Duodenal mucosa (tissue), 2 donors: ENCODE measurements at regions not wholly inside any gene's neighbourhood (a gene's known extent, or its start where the extent isn't known, plus 50 kb on each side); places are given as distances from the start of the nearest gene placed in this dataset.
"Not testable (repeated sequence)": the region's sequence is repeated elsewhere in the genome, so short reads cannot be mapped to it uniquely, and the experiment has no call there.

Experiments used
- H3K27ac ChIP-seq: one replicate; pipeline ENCODE4 v1.7.0; 2013; ENCODE audit warnings: low read depth, low read length
- H3K27me3 ChIP-seq, 2 donors: one replicate each; pipeline ENCODE4 v1.7.0; 2013; ENCODE audit warnings: low read length in 2 of 2, control low read depth in 1 of 2; ENCODE audit not compliant: insufficient read depth in 2 of 2, control insufficient read depth in 1 of 2
- H3K36me3 ChIP-seq, 2 donors: one replicate each; pipeline ENCODE4 v1.7.0; 2013; ENCODE audit warnings: low read length in 2 of 2, control low read depth in 1 of 2; ENCODE audit not compliant: insufficient read depth in 2 of 2, control insufficient read depth in 1 of 2
- H3K4me1 ChIP-seq, 2 donors: one replicate each; pipeline ENCODE4 v1.7.0; 2013; ENCODE audit warnings: low read length in 2 of 2, control low read depth in 1 of 2; ENCODE audit not compliant: insufficient read depth in 2 of 2, control insufficient read depth in 1 of 2
- H3K4me3 ChIP-seq, 2 donors: one replicate each; pipeline ENCODE4 v1.7.0; 2013; ENCODE audit warnings: low read length in 2 of 2, low read depth in 1 of 2
- H3K9ac ChIP-seq, 2 donors: one replicate each; pipeline ENCODE4 v1.7.0; 2013; ENCODE audit warnings: low read length in 2 of 2, low read depth in 1 of 2
- H3K9me3 ChIP-seq, 2 donors: one replicate each; pipeline ENCODE4 v1.7.0; 2013; ENCODE audit warnings: low read length in 2 of 2, control low read depth in 1 of 2; ENCODE audit not compliant: control insufficient read depth in 1 of 2

- H3K27me3 ChIP-seq, H3K9ac ChIP-seq, H3K4me3 ChIP-seq, H3K36me3 ChIP-seq, H3K9me3 ChIP-seq, H3K27ac ChIP-seq: not testable (repeated sequence)
- H3K4me1 ChIP-seq, result peaks cover 0 to 36% of the 10 kb centered on the region in 2 donors
Measured at GRCh38 chr16:21517263-21517662, 82.1 kb upstream of the METTL9 start.

GRCh38 chr16:21519361-21520133, 79.8 kb upstream of the METTL9 start:
- not testable (repeated sequence) for H3K36me3 ChIP-seq, H3K9me3 ChIP-seq, H3K27me3 ChIP-seq
- Histone ChIP-seq H3K27ac (peak overlapping the region; percentile 20), H3K4me3 (peak overlapping the region; percentile 73 to 85), H3K9ac (peak overlapping the region; percentile 33 to 80), H3K4me1 (peaks cover 0 to 20% of the 10 kb centered on the region in 2 donors)

- not testable (repeated sequence) for H3K9me3 ChIP-seq, H3K36me3 ChIP-seq, H3K27me3 ChIP-seq
- H3K4me1 ChIP-seq, result peaks cover 0 to 20% of the 10 kb centered on the region in 2 donors
- H3K9ac ChIP-seq, result peak overlapping the region in 1 of 2 donors; percentile 80
- peak overlapping the region; percentile 43 to 85 for H3K4me3 ChIP-seq
- peak overlapping the region; percentile 84 for H3K27ac ChIP-seq
Measured at GRCh38 chr16:21520134-21521047, 79.0 kb upstream of the METTL9 start.

GRCh38 chr16:21521048-21521389, 78.4 kb upstream of the METTL9 start:
- not testable (repeated sequence) for H3K9me3 ChIP-seq, H3K27ac ChIP-seq, H3K27me3 ChIP-seq, H3K36me3 ChIP-seq, H3K9ac ChIP-seq, H3K4me3 ChIP-seq
- peaks cover 0 to 17% of the 10 kb centered on the region in 2 donors for H3K4me1 ChIP-seq

GRCh38 chr16:21521390-21522143, 77.8 kb upstream of the METTL9 start:
- not testable (repeated sequence) for H3K27ac ChIP-seq, H3K9me3 ChIP-seq, H3K9ac ChIP-seq, H3K36me3 ChIP-seq, H3K27me3 ChIP-seq
- H3K4me1 ChIP-seq, result peaks cover 0 to 14% of the 10 kb centered on the region in 2 donors
- H3K4me3 ChIP-seq, result peak overlapping the region in 1 of 2 donors; percentile 45

GRCh38 chr16:21522846-21523245, 76.5 kb upstream of the METTL9 start:
- H3K4me1 ChIP-seq, result peaks cover 0 to 13% of the 10 kb centered on the region in 2 donors
- not testable (repeated sequence) for H3K4me3 ChIP-seq, H3K9ac ChIP-seq, H3K36me3 ChIP-seq, H3K27me3 ChIP-seq, H3K9me3 ChIP-seq, H3K27ac ChIP-seq

GRCh38 chr16:21523411-21524067, 75.8 kb upstream of the METTL9 start:
- no peaks in the 10 kb centered on the region for H3K27me3 ChIP-seq
- H3K9me3 ChIP-seq, result no peaks in the 10 kb centered on the region
- H3K36me3 ChIP-seq, result no peaks in the 10 kb centered on the region
- H3K9ac ChIP-seq, result no peak overlapping the region
- H3K4me1 ChIP-seq, result peaks cover 0 to 7% of the 10 kb centered on the region in 2 donors
- H3K27ac ChIP-seq, result no peak overlapping the region
- no peak overlapping the region for H3K4me3 ChIP-seq

- no peak overlapping the region for H3K27ac ChIP-seq
- H3K36me3 ChIP-seq, result no peaks in the 10 kb centered on the region
- no peaks in the 10 kb centered on the region for H3K27me3 ChIP-seq
- H3K9me3 ChIP-seq, result no peaks in the 10 kb centered on the region
- no peak overlapping the region for H3K9ac ChIP-seq
- H3K4me3 ChIP-seq, result no peak overlapping the region
- peaks cover 0 to 7% of the 10 kb centered on the region in 2 donors for H3K4me1 ChIP-seq
Measured at GRCh38 chr16:21524068-21524751, 75.2 kb upstream of the METTL9 start.

GRCh38 chr16:21524752-21525028, 74.7 kb upstream of the METTL9 start:
- not testable (repeated sequence) for H3K27me3 ChIP-seq, H3K9me3 ChIP-seq, H3K36me3 ChIP-seq, H3K4me3 ChIP-seq, H3K4me1 ChIP-seq, H3K9ac ChIP-seq, H3K27ac ChIP-seq
